Liver (tissue), 8 donors: ENCODE measurements at regions not wholly inside any gene's neighbourhood (a gene's known extent, or its start where the extent isn't known, plus 50 kb on each side); places are given as distances from the start of the nearest gene placed in this dataset.

ENCODE experiments used
- DNase-seq: peaks from one replicate; pipeline ENCODE4 v3.0.0-alpha.2; 2017; ENCODE audit warnings: low spot score
- H3K27ac ChIP-seq, 2 donors: one replicate each; pipeline ENCODE4 v1.7.0; 2013; ENCODE audit warnings: inconsistent platforms in 2 of 2, low read length in 2 of 2, control low read depth in 1 of 2, low read depth in 1 of 2, mild to moderate bottlenecking in 1 of 2
- H3K27me3 ChIP-seq, 4 donors: one replicate each; pipeline versions ENCODE4 v1.6.1 to v1.7.0; 2013; ENCODE audit warnings: low read length in 3 of 4, inconsistent platforms in 1 of 4, mild to moderate bottlenecking in 1 of 4, moderate library complexity in 1 of 4; ENCODE audit not compliant: control insufficient read depth in 4 of 4, insufficient read depth in 4 of 4
- H3K36me3 ChIP-seq, 4 donors: one replicate each; pipeline versions ENCODE4 v1.6.1 to v1.7.0; 2013; ENCODE audit warnings: low read length in 3 of 4, mild to moderate bottlenecking in 3 of 4, low read depth in 1 of 4, moderate library complexity in 1 of 4; ENCODE audit not compliant: control insufficient read depth in 4 of 4, insufficient read depth in 3 of 4
- H3K4me1 ChIP-seq, 4 donors: one replicate each; pipeline versions ENCODE4 v1.6.1 to v1.7.0; 2013; ENCODE audit warnings: low read length in 3 of 4, mild to moderate bottlenecking in 3 of 4, moderate library complexity in 1 of 4; ENCODE audit not compliant: control insufficient read depth in 4 of 4, insufficient read depth in 4 of 4
- H3K4me3 ChIP-seq, 3 donors: one replicate each; pipeline versions ENCODE4 v1.6.1 to v1.7.0; 2013; ENCODE audit warnings: low read length in 3 of 3, control low read depth in 1 of 3, low read depth in 1 of 3, mild to moderate bottlenecking in 1 of 3
- H3K9ac ChIP-seq, 2 donors: one replicate each; pipeline ENCODE4 v1.7.0; 2013; ENCODE audit warnings: low read length in 2 of 2, mild to moderate bottlenecking in 2 of 2, moderate library complexity in 2 of 2, control low read depth in 1 of 2, low read depth in 1 of 2
- H3K9me3 ChIP-seq, 4 donors: one replicate each; pipeline versions ENCODE4 v1.6.1 to v1.7.0; 2013; ENCODE audit warnings: low read length in 3 of 4; ENCODE audit not compliant: control insufficient read depth in 4 of 4
- EGR1 ChIP-seq, 2 donors: IDR thresholded peaks; 2 replicates each; pipeline ENCODE4 v1.6.1; 2016 to 2018; ENCODE audit warnings: antibody characterized with exemption in 2 of 2, low read depth in 2 of 2
- FOXA1 ChIP-seq: IDR thresholded peaks from 2 replicates; pipeline ENCODE4 v1.6.1; 2016; ENCODE audit warnings: antibody characterized with exemption
- FOXA2 ChIP-seq: IDR thresholded peaks from 2 replicates; pipeline ENCODE4 v1.6.1; 2016; ENCODE audit warnings: antibody characterized with exemption
- GABPA ChIP-seq, 2 donors: IDR thresholded peaks in 1 of 2; conservative IDR thresholded peaks in 1 of 2; 2 replicates each; pipeline ENCODE4 v1.6.1; 2016; ENCODE audit warnings: antibody characterized with exemption in 2 of 2, mild to moderate bottlenecking in 1 of 2, moderate library complexity in 1 of 2
- HNF4A ChIP-seq, 2 donors: conservative IDR thresholded peaks; 2 replicates each; pipeline ENCODE4 v1.6.1; 2016; ENCODE audit warnings: antibody characterized with exemption in 2 of 2, mild to moderate bottlenecking in 2 of 2
- HNF4G ChIP-seq: IDR thresholded peaks from 2 replicates; pipeline ENCODE4 v1.6.1; 2016; ENCODE audit warnings: antibody characterized with exemption
- JUND ChIP-seq, 2 donors: IDR thresholded peaks; 2 replicates each; pipeline ENCODE4 v1.6.1; 2016; ENCODE audit warnings: antibody characterized with exemption in 2 of 2
- NR2F2 ChIP-seq: IDR thresholded peaks from 2 replicates; pipeline ENCODE4 v1.6.1; 2016; ENCODE audit warnings: antibody characterized with exemption
- RXRA ChIP-seq, 2 donors: IDR thresholded peaks; 2 replicates each; pipeline ENCODE4 v1.6.1; 2017 to 2018; ENCODE audit warnings: antibody characterized with exemption in 2 of 2, mild to moderate bottlenecking in 1 of 2
- SP1 ChIP-seq: IDR thresholded peaks from 2 replicates; pipeline ENCODE4 v1.6.1; 2018; ENCODE audit warnings: antibody characterized with exemption, mild to moderate bottlenecking
- TAF1 ChIP-seq: conservative IDR thresholded peaks from 2 replicates; pipeline ENCODE4 v1.6.1; 2016; ENCODE audit warnings: antibody characterized with exemption, mild to moderate bottlenecking
- YY1 ChIP-seq: IDR thresholded peaks from 2 replicates; pipeline ENCODE4 v1.6.1; 2016; ENCODE audit warnings: antibody characterized with exemption, mild to moderate bottlenecking
- WGBS: extraction: QIAGEN DNeasy Blood & Tissue Kit; methylation state at CpG from one replicate; pipeline ENCODE4 v1.1.7; 2013; 5-methylcytosine and 5-hydroxymethylcytosine counted together
- TF ChIP-seq, protein P1 (sequence below): IDR thresholded peaks from 2 replicates; pipeline ENCODE4 v1.6.1; 2016; ENCODE audit warnings: antibody characterized with exemption
- TF ChIP-seq, protein P2 (sequence below): IDR thresholded peaks from 2 replicates; pipeline ENCODE4 v1.6.1; 2016; ENCODE audit warnings: antibody characterized with exemption
- TF ChIP-seq, protein P3 (sequence below): fragments of 150-350 bp; IDR thresholded peaks from 2 replicates; pipeline ENCODE4 v1.5.1; 2017; ENCODE audit warnings: improper control_type of control experiment, low read depth, low read length; ENCODE audit not compliant: missing input control
- TF ChIP-seq, protein P4 (sequence below): IDR thresholded peaks from 2 replicates; pipeline ENCODE4 v1.6.1; 2016; ENCODE audit warnings: antibody characterized with exemption, mild to moderate bottlenecking
- TF ChIP-seq, protein P5 (sequence below): IDR thresholded peaks from 2 replicates; pipeline ENCODE4 v1.6.1; 2016; ENCODE audit warnings: antibody characterized with exemption
- donor health status: healthy.
- donor health status: healthy.
- donor health status: healthy.
- donor health status: healthy.
- donor health status: healthy.

DNA sequence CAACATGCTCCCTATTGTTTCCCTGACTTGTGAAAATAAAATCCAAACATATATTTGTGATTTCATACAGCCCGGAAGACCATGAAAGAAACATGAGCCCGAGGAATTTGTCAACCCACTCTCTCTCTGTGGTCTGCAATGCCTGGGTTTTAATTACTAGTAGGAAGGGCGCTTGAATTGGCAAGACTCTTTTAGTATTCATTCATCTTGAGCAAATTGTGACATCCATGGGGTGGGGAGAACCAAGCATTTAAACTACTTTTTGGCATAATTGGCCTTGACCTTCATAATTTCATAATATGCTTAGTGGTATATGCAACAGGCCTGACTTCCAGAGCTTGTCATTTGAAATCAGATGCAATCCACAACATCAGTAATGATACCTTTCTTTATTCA, 142.4 kb upstream of the BMPER start:
- no peak for DNase-seq
- no peaks in the 10 kb centered on the region for H3K4me1 ChIP-seq
- no peak overlapping the region for H3K4me3 ChIP-seq
- H3K27me3 ChIP-seq = peaks cover 0 to 3% (median 0%) of the 10 kb centered on the region in 4 donors
- TF ChIP-seq FOXA2 (no peak), EGR1 (IDR thresholded peaks at IDR 0.05; ENCODE audit: low read depth in 2 of 2) (no peak), YY1 (no peak), JUND (IDR thresholded peaks at IDR 0.05) (no peak), HNF4A (conservative IDR thresholded peaks at IDR 0.05) (no peak), TAF1 (no peak), SP1 (no peak), RXRA (IDR thresholded peaks at IDR 0.05) (no peak), GABPA (IDR thresholded peaks at IDR 0.05 in 1 of 2, conservative IDR thresholded peaks at IDR 0.05 in 1 of 2) (no peak), HNF4G (no peak), NR2F2 (no peak), FOXA1 (no peak)
- TF ChIP-seq, protein P1, sequence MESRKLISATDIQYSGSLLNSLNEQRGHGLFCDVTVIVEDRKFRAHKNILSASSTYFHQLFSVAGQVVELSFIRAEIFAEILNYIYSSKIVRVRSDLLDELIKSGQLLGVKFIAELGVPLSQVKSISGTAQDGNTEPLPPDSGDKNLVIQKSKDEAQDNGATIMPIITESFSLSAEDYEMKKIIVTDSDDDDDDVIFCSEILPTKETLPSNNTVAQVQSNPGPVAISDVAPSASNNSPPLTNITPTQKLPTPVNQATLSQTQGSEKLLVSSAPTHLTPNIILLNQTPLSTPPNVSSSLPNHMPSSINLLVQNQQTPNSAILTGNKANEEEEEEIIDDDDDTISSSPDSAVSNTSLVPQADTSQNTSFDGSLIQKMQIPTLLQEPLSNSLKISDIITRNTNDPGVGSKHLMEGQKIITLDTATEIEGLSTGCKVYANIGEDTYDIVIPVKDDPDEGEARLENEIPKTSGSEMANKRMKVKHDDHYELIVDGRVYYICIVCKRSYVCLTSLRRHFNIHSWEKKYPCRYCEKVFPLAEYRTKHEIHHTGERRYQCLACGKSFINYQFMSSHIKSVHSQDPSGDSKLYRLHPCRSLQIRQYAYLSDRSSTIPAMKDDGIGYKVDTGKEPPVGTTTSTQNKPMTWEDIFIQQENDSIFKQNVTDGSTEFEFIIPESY = no peak
- TF ChIP-seq, protein P2, sequence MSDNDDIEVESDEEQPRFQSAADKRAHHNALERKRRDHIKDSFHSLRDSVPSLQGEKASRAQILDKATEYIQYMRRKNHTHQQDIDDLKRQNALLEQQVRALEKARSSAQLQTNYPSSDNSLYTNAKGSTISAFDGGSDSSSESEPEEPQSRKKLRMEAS = no peak
- TF ChIP-seq, protein P3, sequence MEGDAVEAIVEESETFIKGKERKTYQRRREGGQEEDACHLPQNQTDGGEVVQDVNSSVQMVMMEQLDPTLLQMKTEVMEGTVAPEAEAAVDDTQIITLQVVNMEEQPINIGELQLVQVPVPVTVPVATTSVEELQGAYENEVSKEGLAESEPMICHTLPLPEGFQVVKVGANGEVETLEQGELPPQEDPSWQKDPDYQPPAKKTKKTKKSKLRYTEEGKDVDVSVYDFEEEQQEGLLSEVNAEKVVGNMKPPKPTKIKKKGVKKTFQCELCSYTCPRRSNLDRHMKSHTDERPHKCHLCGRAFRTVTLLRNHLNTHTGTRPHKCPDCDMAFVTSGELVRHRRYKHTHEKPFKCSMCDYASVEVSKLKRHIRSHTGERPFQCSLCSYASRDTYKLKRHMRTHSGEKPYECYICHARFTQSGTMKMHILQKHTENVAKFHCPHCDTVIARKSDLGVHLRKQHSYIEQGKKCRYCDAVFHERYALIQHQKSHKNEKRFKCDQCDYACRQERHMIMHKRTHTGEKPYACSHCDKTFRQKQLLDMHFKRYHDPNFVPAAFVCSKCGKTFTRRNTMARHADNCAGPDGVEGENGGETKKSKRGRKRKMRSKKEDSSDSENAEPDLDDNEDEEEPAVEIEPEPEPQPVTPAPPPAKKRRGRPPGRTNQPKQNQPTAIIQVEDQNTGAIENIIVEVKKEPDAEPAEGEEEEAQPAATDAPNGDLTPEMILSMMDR = no peak
- TF ChIP-seq, protein P4, sequence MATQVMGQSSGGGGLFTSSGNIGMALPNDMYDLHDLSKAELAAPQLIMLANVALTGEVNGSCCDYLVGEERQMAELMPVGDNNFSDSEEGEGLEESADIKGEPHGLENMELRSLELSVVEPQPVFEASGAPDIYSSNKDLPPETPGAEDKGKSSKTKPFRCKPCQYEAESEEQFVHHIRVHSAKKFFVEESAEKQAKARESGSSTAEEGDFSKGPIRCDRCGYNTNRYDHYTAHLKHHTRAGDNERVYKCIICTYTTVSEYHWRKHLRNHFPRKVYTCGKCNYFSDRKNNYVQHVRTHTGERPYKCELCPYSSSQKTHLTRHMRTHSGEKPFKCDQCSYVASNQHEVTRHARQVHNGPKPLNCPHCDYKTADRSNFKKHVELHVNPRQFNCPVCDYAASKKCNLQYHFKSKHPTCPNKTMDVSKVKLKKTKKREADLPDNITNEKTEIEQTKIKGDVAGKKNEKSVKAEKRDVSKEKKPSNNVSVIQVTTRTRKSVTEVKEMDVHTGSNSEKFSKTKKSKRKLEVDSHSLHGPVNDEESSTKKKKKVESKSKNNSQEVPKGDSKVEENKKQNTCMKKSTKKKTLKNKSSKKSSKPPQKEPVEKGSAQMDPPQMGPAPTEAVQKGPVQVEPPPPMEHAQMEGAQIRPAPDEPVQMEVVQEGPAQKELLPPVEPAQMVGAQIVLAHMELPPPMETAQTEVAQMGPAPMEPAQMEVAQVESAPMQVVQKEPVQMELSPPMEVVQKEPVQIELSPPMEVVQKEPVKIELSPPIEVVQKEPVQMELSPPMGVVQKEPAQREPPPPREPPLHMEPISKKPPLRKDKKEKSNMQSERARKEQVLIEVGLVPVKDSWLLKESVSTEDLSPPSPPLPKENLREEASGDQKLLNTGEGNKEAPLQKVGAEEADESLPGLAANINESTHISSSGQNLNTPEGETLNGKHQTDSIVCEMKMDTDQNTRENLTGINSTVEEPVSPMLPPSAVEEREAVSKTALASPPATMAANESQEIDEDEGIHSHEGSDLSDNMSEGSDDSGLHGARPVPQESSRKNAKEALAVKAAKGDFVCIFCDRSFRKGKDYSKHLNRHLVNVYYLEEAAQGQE = no peak
- TF ChIP-seq, protein P5, sequence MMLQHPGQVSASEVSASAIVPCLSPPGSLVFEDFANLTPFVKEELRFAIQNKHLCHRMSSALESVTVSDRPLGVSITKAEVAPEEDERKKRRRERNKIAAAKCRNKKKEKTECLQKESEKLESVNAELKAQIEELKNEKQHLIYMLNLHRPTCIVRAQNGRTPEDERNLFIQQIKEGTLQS = no peak
- H3K36me3 ChIP-seq = no peaks in the 10 kb centered on the region
- H3K9me3 ChIP-seq = peaks cover 0 to 2% (median 0%) of the 10 kb centered on the region in 4 donors
- H3K27ac ChIP-seq = no peak overlapping the region
- WGBS = 89% methylated on average over 3 of the region's 3 CpGs
- H3K9ac ChIP-seq = no peak overlapping the region
